ENCODE measurements at regions not wholly inside any gene's neighbourhood (a gene's known extent, or its start where the extent isn't known, plus 50 kb on each side); places are given as distances from the start of the nearest gene placed in this dataset.

DNA sequence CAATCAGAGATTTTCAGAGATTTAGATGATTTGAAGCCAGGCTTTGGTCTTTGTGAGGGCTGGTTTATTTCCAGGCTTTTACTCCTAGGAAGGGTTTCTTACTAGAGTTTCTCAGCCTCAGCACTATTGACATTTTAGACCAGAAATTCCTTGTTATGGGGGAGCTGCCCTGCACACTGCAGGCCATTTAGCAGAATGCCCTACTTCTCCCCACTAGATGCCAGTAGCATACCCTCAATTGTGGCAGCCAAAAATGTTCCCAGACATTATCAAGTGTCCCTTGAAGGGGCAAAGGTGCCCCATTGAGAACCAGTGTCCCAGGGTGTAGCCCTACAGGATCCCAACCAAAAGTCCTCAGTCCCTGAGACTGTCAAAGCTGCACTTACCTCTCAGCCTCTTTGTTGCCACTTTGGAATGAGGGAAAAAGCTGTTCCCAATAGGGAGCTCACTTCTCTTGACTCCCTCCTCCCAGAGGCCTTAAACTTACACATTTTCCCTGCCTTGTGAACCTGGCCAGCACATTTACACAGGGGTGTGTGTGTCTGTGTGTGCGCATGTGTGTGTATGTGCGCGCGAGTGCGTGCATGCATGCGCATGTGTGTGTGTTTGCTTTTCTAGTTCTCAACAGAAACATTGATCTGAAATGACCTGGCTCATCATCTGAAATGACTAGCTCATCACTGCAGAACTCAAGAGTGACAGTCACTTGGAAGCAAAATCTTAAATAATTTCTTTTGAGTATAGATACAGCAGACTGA lies 231.4 kb downstream of the QDPR start:
- Mint-ChIP-seq H3K4me1 (ENCODE audit: low read depth) (no peaks in the 10 kb centered on the region), H3K9me3 (no peaks in the 10 kb centered on the region), H3K27me3 (peaks cover 1% of the 10 kb centered on the region), H3K27ac (no peak overlapping the region), H3K36me3 (ENCODE audit: low read depth) (no peaks in the 10 kb centered on the region), H3K4me3 (no peak overlapping the region)
- intact Hi-C loops (cut with micrococcal nuclease), result no loop called here
- DNase-seq (no peak), ATAC-seq (no peak)
- POLR2A ChIA-PET, result no interaction called here
- CTCF ChIA-PET, result interaction anchor here (1.0 to 1.2 kb wide), 2 partner anchors 44 to 191 kb away, joined by 3 to 4 read pairs; no protein-coding TSS in a partner anchor
- TF ChIP-seq, protein P1, sequence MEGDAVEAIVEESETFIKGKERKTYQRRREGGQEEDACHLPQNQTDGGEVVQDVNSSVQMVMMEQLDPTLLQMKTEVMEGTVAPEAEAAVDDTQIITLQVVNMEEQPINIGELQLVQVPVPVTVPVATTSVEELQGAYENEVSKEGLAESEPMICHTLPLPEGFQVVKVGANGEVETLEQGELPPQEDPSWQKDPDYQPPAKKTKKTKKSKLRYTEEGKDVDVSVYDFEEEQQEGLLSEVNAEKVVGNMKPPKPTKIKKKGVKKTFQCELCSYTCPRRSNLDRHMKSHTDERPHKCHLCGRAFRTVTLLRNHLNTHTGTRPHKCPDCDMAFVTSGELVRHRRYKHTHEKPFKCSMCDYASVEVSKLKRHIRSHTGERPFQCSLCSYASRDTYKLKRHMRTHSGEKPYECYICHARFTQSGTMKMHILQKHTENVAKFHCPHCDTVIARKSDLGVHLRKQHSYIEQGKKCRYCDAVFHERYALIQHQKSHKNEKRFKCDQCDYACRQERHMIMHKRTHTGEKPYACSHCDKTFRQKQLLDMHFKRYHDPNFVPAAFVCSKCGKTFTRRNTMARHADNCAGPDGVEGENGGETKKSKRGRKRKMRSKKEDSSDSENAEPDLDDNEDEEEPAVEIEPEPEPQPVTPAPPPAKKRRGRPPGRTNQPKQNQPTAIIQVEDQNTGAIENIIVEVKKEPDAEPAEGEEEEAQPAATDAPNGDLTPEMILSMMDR (IDR thresholded peaks at IDR 0.05), result no peak

GRCh38 chr4:17276776-17277175 lies 235.1 kb downstream of the QDPR start:
- ATAC-seq (no peak), DNase-seq (no peak)
- ChIA-PET CTCF (no interaction called here), POLR2A (interaction anchor here (0.6 kb wide), 1 partner anchor 21 kb away, joined by 3 read pairs; no protein-coding TSS in a partner anchor)
- Mint-ChIP-seq H3K27ac (no peak overlapping the region), H3K27me3 (peaks cover 1% of the 10 kb centered on the region), H3K9me3 (no peaks in the 10 kb centered on the region), H3K4me3 (no peak overlapping the region), H3K4me1 (ENCODE audit: low read depth) (no peaks in the 10 kb centered on the region), H3K36me3 (ENCODE audit: low read depth) (no peaks in the 10 kb centered on the region)
- intact Hi-C loops (cut with micrococcal nuclease), result no loop called here
- TF ChIP-seq, protein P1 (IDR thresholded peaks at IDR 0.05), result no peak

GRCh38 chr4:17275836-17276235 lies 236.1 kb downstream of the QDPR start:
- ChIA-PET POLR2A (no interaction called here), CTCF (no interaction called here)
- H3K27ac Mint-ChIP-seq, result no peak overlapping the region
- DNase-seq (no peak), ATAC-seq (no peak)
- H3K4me1 Mint-ChIP-seq (ENCODE audit: low read depth), result no peaks in the 10 kb centered on the region
- H3K36me3 Mint-ChIP-seq (ENCODE audit: low read depth), result no peaks in the 10 kb centered on the region
- H3K9me3 Mint-ChIP-seq, result no peaks in the 10 kb centered on the region
- TF ChIP-seq, protein P1 (IDR thresholded peaks at IDR 0.05), result no peak
- intact Hi-C loops (cut with micrococcal nuclease), result no loop called here
- H3K4me3 Mint-ChIP-seq, result no peak overlapping the region
- H3K27me3 Mint-ChIP-seq, result peaks cover 4% of the 10 kb centered on the region

- Mint-ChIP-seq H3K27ac (no peak overlapping the region), H3K9me3 (no peaks in the 10 kb centered on the region), H3K27me3 (peaks cover 11% of the 10 kb centered on the region), H3K4me1 (ENCODE audit: low read depth) (no peaks in the 10 kb centered on the region), H3K4me3 (no peak overlapping the region), H3K36me3 (ENCODE audit: low read depth) (no peaks in the 10 kb centered on the region)
- ChIA-PET POLR2A (no interaction called here), CTCF (no interaction called here)
- TF ChIP-seq, protein P1 (IDR thresholded peaks at IDR 0.05), result no peak
- ATAC-seq (no peak), DNase-seq (no peak)
- intact Hi-C loops (cut with micrococcal nuclease), result no loop called here
Measured at GRCh38 chr4:17273047-17273446, 238.8 kb downstream of the QDPR start.

DNA sequence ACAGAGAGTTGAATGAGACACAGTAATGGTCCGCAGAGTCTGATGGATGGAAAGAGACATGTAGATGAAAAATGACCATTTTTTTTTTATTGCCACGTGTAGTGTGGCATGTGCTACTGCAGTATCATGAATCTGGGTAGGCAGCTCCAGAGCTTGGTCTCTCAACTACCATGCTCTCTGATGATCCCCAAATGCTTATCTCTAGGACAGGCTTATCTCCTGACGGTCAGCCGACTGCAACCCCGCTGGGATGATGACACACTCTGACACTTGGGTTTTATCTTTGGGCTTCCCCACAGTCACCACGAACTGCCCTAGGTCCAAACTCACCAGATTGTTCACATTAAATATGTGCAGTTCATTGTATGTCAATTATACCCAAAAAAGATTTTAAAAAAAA lies 239.7 kb downstream of the QDPR start:
- Mint-ChIP-seq H3K4me3 (no peak overlapping the region), H3K9me3 (no peaks in the 10 kb centered on the region), H3K27ac (no peak overlapping the region), H3K4me1 (ENCODE audit: low read depth) (no peaks in the 10 kb centered on the region), H3K36me3 (ENCODE audit: low read depth) (no peaks in the 10 kb centered on the region), H3K27me3 (peaks cover 16% of the 10 kb centered on the region)
- POLR2A ChIA-PET, result no interaction called here
- DNase-seq (no peak), ATAC-seq (no peak)
- intact Hi-C loops (cut with micrococcal nuclease), result no loop called here
- TF ChIP-seq, protein P1 (IDR thresholded peaks at IDR 0.05), result no peak
- CTCF ChIA-PET, result no interaction called here

All from activated CD8-positive, alpha-beta T cell treated with anti-CD3 and anti-CD28 coated beads for 36 hours (primary cell).